NCI-H1092 (cell line): ENCODE measurements at regions not wholly inside any gene's neighbourhood (a gene's known extent, or its start where the extent isn't known, plus 50 kb on each side); places are given as distances from the start of the nearest gene placed in this dataset.

Source experiments
- DNase-seq: peaks from one replicate; lab custom pipeline; 2025; lab: John Stamatoyannopoulos, UW

DNA sequence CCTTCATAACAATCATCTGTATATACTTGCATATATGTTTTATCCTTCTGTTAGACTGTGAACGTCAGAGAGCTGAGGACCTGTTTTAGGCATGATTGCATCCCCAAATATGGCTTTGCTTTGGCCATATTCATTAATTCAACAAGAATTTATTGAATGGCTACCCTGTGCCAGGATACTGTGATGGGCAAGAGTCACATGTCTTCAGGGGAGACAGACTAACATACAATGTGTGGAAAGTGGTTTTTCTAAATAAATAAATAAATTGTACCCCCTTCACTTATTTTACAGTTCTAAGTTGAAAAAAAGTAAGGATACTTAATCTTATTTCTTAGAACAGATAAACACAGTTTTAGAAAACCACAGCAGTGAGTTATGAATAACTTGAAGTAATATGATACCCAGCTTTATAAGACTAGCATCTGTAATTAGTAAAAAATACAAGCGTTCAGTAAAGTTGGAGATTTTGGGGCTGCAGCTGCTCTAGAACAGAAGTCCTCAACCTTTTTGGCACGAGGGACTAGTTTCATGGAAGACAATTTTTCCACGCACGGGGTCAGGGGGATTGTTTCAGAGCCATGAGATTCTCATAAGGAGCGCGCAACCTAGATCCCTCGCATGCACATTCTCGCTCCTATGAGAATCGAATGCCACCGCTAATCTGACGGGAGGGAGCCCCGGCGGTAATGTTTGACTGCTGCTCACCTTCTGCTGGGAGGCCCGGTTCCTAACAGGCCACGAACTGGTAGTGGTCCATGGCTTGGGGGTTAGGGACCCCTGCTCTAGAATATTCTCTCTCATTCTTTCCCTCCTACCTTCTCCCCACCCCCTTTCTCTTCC lies 89.4 kb upstream of the MTPN start:
- DNase-seq = no peak

DNA sequence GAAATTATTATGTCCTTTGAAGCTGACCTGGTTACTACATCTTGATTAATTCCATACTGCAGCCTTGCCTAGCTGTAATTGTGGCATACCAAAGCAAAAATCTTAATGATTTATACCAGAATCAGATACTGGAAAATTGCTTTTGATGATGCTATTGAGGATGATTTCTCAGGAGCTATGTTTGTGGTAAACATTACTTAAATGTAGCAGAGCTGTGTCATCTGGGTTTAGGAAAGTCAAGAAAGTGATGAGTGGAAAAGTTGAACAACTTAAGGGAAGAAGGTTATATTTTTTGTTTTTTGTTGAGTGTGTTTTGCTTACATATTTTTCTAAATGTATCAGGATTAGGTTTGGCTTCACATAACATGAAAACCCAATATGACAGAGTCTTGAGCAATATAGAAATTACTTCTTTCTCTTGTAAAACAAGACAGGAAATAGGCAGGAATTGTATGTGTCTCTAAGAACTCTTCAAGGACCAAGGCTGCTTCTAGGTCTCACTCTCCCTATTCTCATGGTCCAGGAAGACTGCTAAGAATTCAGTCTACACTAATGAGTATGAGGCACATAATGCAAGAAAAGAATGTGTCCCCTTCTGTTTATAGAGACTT lies 87.6 kb upstream of the MTPN start:
- no peak for DNase-seq

DNA sequence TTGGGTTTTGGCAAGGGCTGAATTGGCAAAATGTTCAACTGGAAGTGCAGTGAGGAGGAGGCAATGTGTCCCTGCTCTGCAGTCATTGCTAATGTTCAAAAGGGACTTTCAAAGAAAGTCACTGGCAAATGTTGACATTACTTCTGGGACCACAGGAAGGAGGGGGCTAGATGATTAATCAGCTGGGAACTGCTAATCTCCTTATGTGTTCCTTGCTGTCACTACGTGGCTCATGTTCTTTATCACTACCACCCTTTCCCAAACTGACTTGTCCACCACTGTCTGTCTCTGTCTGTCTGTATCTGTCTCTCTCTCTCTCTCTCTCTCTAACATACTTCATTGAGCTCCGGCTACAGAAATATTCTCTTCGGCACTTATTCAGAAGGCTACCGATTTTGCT lies 86.9 kb upstream of the MTPN start:
- no peak for DNase-seq

DNA sequence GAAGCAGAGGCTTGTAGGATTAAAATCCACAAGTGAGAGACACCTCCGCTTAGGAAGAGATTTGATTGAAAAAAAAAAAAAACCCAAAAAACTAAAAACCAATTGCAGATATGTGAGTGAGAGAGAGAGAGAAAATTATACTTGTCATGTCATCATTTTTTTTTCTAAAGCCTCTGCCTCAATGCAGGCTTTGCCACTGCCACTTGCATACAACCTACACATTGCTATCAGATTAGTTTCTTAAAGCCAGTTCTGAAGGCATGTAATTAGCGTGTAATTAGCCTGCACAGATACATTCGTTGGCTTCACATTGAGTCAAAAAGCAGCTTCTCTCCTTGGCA lies 86.1 kb upstream of the MTPN start:
- no peak for DNase-seq

DNA sequence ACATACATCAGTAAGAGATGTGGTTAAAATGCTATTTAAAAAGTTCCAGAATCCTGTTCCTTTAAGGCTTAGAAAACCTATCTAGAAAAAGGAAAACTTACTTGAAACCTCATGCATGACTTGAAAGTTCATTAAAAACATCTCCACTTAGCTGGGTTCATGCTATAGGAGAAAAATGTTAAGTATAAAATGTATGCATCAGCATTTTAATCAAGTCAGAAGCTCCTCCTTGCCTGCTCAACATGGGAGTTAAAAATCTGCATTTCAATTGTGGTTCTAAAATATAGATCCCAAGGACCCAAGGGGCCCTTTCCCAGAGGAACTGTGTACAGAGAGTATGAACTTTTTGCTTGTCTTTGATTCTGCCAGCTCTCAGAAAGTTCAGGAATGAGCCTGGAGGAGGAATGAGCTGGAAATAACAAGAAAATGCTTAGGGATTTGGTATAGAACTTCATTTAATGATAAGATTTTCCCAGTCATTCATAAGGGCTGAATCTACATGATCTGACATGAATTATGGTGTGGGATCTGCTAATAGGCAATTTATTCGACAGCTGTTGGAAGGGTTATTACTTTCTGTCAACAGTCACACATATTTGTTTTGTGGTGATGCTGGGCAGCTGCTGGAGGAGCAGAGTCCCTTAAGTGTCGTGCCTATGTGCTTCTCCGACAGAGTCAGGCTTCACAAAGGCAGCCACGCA lies 85.6 kb upstream of the MTPN start:
- peak; percentile 30 for DNase-seq

DNA sequence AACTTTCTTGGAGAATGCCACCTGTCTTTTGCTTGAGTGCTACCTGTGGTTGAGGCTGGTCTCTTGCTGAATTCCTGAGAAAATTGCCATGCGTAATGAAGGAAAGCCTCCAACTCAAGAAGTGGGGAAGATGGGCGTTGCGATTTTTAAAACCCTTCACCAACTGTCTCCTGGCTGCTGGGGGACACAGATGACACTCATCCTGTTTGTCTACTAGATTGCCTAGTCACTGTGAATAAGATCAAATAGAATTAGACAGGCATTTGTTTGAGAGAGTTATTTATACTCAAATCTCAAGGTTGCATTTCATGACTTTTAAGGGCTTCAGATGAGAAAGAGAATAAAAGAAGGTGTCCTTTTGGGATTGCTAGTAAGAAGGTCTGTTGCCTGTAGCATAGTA lies 84.3 kb upstream of the MTPN start:
- no peak for DNase-seq

DNA sequence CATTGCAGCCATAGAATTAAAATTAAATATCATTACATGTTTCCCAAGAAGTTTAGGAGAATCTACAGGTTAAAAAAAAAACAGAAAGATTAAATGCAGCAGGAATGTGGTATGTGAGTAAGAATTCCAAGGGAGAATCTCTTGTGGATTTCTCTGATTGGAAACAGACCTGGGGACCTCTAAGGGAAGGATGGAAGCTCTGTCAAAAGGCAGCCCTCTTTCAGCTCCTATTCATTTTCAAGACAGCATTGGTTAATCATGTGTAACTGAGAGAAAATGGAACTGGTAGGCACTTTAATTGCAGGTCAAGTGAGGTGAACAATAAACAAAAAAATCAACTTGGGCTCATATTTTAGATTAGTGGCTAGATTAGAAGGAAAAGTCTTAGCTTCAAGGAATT lies 81.4 kb upstream of the MTPN start:
- DNase-seq = no peak

DNA sequence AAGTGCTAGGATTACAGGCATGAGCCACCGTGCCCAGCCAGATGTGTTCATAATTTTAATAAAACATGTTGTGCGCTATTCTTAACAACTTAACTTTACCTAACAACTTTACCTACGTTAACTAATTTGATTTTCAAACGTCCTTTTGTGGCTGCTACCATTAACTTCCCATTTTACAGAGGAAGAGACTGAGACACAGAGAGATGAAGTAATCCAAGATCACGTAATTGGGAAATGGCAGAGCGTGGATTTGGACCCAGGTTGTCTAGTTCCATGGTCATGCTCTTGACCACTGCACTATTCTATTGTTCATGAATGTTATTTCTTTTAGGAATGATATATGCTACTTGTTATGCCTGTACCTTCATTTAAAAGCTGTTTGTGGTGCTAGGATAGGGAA lies 80.3 kb upstream of the MTPN start:
- no peak for DNase-seq

DNA sequence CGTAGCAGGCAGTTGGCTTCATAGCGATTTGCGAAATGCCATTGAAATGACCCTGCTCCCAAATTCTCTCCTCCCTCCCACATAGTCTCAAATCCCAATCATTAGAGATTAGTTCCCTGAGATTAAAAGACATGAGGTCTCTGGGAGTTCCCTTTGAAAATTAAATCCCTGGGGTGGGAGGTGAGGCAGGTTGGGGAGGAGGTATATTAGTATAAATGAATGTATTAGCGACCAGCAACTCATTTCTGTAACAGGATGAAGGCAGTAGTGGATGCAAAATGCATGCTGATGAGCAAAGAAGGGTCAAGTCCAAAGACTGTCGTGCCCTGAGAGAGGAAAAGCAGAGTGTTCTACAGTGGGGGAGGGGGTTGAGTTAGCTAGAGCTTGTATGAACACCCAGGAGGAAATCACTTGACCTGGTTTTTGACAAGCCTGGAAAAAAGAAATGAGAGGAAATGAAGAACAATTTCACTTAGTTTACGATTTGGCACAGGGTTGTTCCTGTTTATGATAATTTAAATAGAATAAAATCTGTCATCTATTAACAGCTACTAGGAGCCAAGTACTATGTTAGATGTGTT lies 79.6 kb upstream of the MTPN start:
- DNase-seq = no peak

DNA sequence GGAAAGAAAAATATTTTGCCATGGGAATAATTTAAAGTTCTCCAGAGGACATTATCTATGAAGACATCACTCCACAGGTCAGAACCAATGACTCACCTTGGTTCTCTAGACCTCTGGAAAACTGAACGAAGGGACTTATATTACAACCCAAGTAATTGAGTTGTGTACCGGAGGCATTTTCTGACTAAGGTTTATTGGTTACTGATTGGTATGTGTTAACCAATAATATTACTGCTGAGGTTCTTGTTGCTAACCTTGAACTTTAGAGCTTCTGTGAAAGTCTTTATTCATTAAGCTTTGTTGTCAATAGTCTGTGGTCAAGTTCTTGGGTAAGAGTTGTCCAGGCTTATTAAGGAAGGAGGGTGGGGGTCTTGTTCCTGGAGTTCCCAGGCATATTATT lies 78.1 kb upstream of the MTPN start:
- DNase-seq = no peak

DNA sequence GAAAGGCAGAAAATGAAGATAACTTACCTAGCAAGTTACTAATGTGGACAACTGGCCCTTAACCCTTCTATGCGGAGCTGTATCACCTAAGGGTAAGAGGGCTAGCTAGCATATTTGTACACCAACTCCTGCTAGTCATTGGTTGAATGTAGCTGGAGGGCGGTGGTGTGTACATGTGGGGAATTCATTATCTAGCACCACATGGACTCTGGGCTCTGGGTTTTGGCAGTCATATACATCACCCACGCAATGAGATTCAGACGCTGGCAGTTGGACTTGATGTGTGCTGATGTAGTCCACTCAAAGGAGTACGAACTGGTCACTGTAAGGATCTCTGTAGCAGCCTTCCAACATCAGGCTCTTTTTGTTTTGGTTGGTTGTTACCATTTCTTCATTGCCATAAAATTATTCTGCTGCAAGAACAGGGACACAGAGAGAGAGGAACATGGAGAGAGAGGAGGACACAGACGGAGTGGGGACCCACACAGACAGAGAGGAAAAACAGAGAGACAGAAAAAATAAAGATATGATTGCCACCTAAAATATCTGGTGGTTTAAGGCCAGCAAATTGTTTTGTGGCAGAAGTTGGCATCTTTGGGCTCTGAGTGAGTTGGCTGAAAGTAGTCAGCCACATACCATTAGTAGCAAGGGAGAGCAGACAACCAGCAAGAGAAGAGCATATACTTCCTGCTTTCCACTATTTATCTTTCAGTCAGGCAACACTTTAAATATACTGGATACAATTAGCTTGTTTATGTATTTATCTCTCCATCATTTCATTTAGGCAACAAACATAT lies 76.7 kb upstream of the MTPN start:
- DNase-seq = no peak

DNA sequence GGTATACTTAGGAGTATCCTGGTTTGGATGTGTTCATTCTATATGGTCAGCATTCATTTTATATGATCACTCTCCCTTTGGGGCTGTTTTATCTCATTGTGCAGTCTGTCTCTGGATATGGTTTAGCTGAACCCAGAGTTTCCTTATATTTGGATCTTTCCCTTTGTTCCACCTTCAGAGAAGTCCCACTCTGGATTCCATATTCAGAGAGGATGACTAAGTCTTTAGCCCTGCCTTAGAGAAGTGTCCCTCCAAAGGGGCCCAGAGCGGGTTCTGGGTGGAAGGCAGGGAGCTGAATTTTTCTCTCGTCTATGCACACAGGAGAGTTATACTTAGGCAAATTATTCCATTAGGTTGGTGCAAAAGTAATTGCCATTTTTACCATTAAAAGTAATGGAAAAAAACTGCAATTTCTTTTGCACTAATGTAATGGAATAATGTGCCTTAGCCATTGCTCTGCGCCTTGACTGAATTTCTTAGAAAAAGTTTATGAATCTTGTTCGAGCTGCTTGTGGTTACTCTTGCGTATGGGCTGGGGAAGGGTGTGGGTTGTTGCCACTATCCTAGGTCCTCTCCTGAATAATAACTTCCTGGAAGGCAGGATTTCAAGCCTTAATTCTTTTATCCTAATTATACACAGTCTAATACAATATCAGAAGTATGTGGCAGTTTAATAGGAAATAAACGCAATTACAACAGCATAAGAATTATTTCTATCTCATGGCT lies 74.2 kb upstream of the MTPN start:
- no peak for DNase-seq

DNA sequence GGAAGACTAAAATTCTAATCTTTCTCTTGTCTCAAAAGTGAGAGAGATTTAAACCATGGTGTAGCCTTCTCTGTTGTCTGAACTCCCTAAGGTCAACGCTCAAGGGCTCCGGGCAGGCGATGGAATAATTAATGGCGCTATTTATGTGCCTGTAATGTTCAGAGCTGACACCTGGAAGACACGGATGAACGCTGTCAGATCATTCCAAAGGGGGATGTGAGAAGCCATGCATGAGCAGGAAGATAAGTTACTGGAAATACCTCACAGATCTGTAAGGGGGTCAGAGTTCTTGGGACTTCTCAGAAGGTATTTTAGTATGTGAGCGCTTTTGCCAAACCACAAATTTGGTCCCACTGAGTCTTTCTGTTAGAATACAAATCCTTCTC lies 73.3 kb upstream of the MTPN start:
- DNase-seq = no peak

DNA sequence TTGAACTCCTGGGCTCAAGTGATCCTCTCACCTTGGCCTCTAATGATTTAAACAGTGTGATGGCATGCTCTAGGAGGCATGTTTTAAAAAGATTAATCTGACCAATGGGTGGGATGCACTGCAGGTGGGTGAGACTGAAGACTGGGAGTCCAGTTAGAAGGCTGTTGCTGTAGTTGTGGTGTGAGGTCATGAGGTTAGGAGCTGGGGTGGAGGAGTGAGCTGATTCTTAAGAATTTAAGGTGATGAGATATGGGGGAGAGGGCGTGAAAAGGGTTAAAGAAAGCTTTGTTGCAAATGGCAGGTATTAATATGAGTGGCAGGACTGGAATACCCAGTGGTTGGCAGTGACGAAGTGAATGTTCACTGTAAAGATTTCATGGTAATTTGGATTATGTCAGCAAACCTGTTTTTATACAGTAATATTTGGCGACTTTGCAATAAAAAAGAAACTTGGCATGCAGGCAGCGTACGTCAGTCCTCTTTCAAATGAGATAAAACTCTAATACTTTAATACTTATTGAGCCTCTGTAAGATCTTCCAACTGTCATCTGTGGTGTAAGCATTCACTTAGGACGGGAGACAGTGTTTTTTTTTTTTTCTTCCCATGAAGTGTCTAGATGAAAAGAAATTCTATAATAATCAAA lies 72.8 kb upstream of the MTPN start:
- DNase-seq = no peak

DNA sequence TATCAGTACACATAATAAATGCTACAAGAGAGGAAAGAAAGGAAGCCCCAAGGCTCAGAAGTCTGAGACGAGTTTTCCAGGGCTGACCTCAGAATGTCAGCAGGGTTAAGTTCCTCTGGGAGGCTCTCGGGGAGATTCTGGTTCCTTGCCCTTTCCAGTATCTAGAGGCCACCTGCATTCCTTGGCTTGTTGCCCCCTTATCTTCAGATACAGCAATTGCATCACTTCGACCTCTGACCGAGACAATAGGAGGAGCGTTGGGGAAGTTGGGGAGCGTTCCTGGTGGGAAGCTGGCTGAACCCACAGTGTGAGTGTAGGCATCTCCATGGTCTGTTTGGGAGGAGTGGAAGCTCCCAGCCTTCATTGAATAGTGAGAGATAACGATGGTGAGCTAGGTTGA lies 72.0 kb upstream of the MTPN start:
- no peak for DNase-seq

DNA sequence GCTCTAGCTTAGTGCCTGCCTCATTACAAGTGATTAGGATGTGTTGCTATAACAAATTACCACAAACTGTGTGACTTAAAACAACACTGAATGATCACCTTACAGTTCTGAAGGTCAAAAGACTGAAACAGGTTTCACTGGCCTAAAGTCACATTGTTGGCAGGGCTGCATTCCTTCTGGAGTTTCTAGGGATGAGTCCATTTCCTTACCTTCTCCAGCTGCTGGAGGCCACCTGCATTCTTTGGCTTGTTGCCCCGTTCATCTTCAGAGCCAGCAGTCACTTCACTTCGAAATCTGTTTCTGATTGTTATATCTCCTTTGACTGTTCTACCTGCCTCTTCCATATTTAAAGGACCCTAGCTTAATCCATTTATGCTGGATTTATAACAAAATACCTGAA lies 69.4 kb upstream of the MTPN start:
- DNase-seq = no peak

DNA sequence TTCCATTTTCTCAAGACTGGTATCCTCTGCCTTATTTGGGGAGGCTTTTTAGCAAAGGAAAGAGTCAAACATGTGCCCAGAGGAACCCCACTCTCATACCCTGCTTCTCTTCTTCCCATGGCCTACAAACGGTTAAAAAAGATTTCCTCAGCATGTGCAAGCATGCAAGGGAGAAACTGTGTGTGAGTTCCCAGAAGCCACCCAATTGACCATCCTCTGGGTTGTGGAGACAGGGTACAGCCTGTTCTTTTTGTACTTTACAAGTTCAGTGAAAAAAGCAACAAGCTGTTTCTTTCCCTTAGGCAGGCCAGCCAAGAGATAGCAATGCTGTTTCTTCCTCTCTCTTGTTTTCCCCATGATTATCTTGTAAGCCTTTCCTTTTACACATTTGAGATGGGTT lies 68.8 kb upstream of the MTPN start:
- no peak for DNase-seq

DNA sequence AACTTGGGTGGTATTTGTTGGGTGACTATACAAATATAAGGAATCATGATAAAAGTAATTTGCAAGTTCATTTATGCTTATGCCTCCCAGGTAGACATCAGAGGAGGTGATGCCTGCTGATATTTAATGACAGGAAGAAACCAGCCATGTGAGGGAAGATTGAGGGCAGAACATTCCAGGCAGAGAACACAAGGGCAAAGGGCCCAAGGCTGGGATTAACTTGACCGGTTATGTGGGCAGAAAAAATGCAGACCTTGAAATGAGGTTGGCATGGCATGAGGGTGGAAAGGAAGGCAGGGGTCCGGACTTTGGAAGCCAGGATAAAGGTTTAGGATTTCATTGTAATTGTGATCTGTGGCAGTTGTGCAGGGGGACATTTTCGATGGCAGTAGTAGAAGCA lies 68.0 kb upstream of the MTPN start:
- DNase-seq = no peak

DNA sequence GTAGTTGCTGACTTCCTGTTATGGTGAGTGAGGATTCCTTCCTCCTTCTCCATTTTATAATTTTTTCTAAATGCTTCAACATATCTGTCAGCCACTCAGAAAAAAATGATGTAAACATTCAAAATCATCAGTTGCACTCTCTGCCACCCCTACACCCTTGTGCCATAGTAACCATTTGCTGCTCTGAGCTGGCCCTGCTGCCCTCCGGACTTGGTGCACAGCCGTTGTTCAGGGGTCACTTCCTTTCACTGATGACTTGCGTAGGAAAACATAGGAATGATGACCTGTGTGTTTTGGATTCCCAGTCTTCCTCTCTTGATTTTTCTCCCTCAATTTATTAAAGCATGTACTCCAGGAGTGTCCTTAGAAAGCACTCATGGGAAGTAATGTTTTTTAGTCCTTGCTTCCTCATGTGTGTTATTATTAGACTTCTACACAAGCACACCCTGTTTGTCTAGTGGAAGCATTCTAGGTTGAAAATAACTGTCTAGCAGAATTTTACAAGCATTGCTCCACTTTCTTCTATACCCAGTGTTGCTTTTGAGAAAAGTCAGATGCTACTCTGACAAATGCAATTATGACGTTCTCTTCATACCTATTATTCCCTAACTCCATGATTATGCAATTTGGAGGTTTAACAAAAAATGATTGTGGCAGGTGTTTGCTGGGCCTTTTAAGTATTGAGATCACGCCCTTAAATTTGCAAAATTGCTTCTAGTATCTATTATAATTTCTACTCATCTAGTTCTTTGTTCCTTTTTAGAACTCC lies 62.6 kb upstream of the MTPN start:
- DNase-seq = no peak

DNA sequence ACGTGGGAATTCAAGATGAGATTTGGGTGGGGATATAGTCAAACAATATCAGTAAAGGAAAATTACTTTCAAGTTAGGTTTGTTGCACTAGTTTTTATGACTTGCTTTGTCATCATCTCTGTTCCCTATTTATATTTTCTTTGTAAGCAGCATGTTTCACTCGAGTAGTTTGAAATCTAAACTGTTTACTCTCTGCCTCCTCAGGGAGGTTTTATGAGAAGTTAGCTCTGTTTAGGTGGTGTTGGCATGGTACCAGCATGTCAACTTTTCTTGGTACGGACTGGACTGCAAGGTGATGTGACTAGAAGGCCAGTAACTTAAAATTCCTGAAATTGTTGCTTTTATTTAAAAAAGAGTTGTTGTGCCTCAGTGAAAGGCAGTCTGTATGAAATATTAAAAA lies 59.2 kb upstream of the MTPN start:
- DNase-seq = no peak
